ENCODE measurements at regions not wholly inside any gene's neighbourhood (a gene's known extent, or its start where the extent isn't known, plus 50 kb on each side); places are given as distances from the start of the nearest gene placed in this dataset.

GRCh38 chr4:156411531-156411930 is 457.9 kb upstream of the CTSO start:
- TF ChIP-seq MAX (IDR thresholded peaks at IDR 0.05) (no peak), EP300 (IDR thresholded peaks at IDR 0.05; ENCODE audit: borderline replicate concordance) (no peak), CREB1 (IDR thresholded peaks at IDR 0.05; ENCODE audit: low read depth) (no peak), ZBTB7A (IDR thresholded peaks at IDR 0.05; ENCODE audit: low read depth) (no peak), NFIC (IDR thresholded peaks at IDR 0.05) (no peak), CEBPB (IDR thresholded peaks at IDR 0.05) (no peak), USF1 (IDR thresholded peaks at IDR 0.05) (no peak), TCF12 (IDR thresholded peaks at IDR 0.05; ENCODE audit: low read depth) (no peak), RAD21 (IDR thresholded peaks at IDR 0.05; ENCODE audit: low read depth) (no peak), EGR1 (IDR thresholded peaks at IDR 0.05) (no peak), REST (IDR thresholded peaks at IDR 0.05; ENCODE audit: low read depth) (no peak), TAF1 (IDR thresholded peaks at IDR 0.05; ENCODE audit: low read depth) (no peak), FOXM1 (IDR thresholded peaks at IDR 0.05; ENCODE audit: borderline replicate concordance, low read depth) (no peak), YY1 (IDR thresholded peaks at IDR 0.05; ENCODE audit: low read depth) (no peak), TEAD4 (IDR thresholded peaks at IDR 0.05) (no peak)

GRCh38 chr4:156408749-156409148 is 455.1 kb upstream of the CTSO start:
- TF ChIP-seq USF1 (IDR thresholded peaks at IDR 0.05) (no peak), NFIC (IDR thresholded peaks at IDR 0.05) (no peak), YY1 (IDR thresholded peaks at IDR 0.05; ENCODE audit: low read depth) (no peak), CEBPB (IDR thresholded peaks at IDR 0.05) (no peak), FOXM1 (IDR thresholded peaks at IDR 0.05; ENCODE audit: borderline replicate concordance, low read depth) (no peak), TAF1 (IDR thresholded peaks at IDR 0.05; ENCODE audit: low read depth) (no peak), MAX (IDR thresholded peaks at IDR 0.05) (no peak), EGR1 (IDR thresholded peaks at IDR 0.05) (no peak), TEAD4 (IDR thresholded peaks at IDR 0.05) (no peak), REST (IDR thresholded peaks at IDR 0.05; ENCODE audit: low read depth) (no peak), ZBTB7A (IDR thresholded peaks at IDR 0.05; ENCODE audit: low read depth) (no peak), CREB1 (IDR thresholded peaks at IDR 0.05; ENCODE audit: low read depth) (no peak), TCF12 (IDR thresholded peaks at IDR 0.05; ENCODE audit: low read depth) (no peak), EP300 (IDR thresholded peaks at IDR 0.05; ENCODE audit: borderline replicate concordance) (no peak), RAD21 (IDR thresholded peaks at IDR 0.05; ENCODE audit: low read depth) (no peak)

GRCh38 chr4:156401371-156401770 is 447.7 kb upstream of the CTSO start:
- TF ChIP-seq EGR1 (IDR thresholded peaks at IDR 0.05) (no peak), ZBTB7A (IDR thresholded peaks at IDR 0.05; ENCODE audit: low read depth) (no peak), CEBPB (IDR thresholded peaks at IDR 0.05) (no peak), FOXM1 (IDR thresholded peaks at IDR 0.05; ENCODE audit: borderline replicate concordance, low read depth) (no peak), MAX (IDR thresholded peaks at IDR 0.05) (no peak), YY1 (IDR thresholded peaks at IDR 0.05; ENCODE audit: low read depth) (no peak), TEAD4 (IDR thresholded peaks at IDR 0.05) (no peak)

GRCh38 chr4:156396534-156396933 is 442.9 kb upstream of the CTSO start:
- TF ChIP-seq FOXM1 (IDR thresholded peaks at IDR 0.05; ENCODE audit: borderline replicate concordance, low read depth) (no peak), RAD21 (IDR thresholded peaks at IDR 0.05; ENCODE audit: low read depth) (no peak), USF1 (IDR thresholded peaks at IDR 0.05) (no peak), TEAD4 (IDR thresholded peaks at IDR 0.05) (no peak)

- TF ChIP-seq EP300 (IDR thresholded peaks at IDR 0.05; ENCODE audit: borderline replicate concordance) (no peak), TAF1 (IDR thresholded peaks at IDR 0.05; ENCODE audit: low read depth) (no peak), TCF12 (IDR thresholded peaks at IDR 0.05; ENCODE audit: low read depth) (no peak), YY1 (IDR thresholded peaks at IDR 0.05; ENCODE audit: low read depth) (no peak), CEBPB (IDR thresholded peaks at IDR 0.05) (no peak), FOXM1 (IDR thresholded peaks at IDR 0.05; ENCODE audit: borderline replicate concordance, low read depth) (no peak), ZBTB7A (IDR thresholded peaks at IDR 0.05; ENCODE audit: low read depth) (no peak), RAD21 (IDR thresholded peaks at IDR 0.05; ENCODE audit: low read depth) (no peak), EGR1 (IDR thresholded peaks at IDR 0.05) (no peak), CREB1 (IDR thresholded peaks at IDR 0.05; ENCODE audit: low read depth) (no peak), TEAD4 (IDR thresholded peaks at IDR 0.05) (no peak), REST (IDR thresholded peaks at IDR 0.05; ENCODE audit: low read depth) (no peak), USF1 (IDR thresholded peaks at IDR 0.05) (no peak), NFIC (IDR thresholded peaks at IDR 0.05) (no peak), MAX (IDR thresholded peaks at IDR 0.05) (no peak)
Observed at GRCh38 chr4:156391325-156391653, 437.6 kb upstream of the CTSO start.

Data from Ishikawa (cell line).